H1 (cell line): ENCODE measurements at regions not wholly inside any gene's neighbourhood (a gene's known extent, or its start where the extent isn't known, plus 50 kb on each side); places are given as distances from the start of the nearest gene placed in this dataset.

Experiments
- ASH2L ChIP-seq: fragments of 200-600, 300-600 bp; sonication (generic); IDR thresholded peaks from one replicate; pipeline ENCODE4 v1.7.1; 2017; ENCODE audit warnings: low read length
- CHD7 ChIP-seq: fragments of 300-600 bp; sonication (generic); IDR thresholded peaks from 2 replicates; pipeline ENCODE4 v1.7.1; 2012; ENCODE audit warnings: low read length, moderate library complexity, mild to moderate bottlenecking, inconsistent platforms; ENCODE audit not compliant: insufficient replicate concordance
- E2F6 ChIP-seq: IDR thresholded peaks from 2 replicates; pipeline ENCODE4 v1.6.1; 2012; ENCODE audit warnings: inconsistent platforms
- PHF8 ChIP-seq: fragments of 200-600 bp; sonication (generic); conservative IDR thresholded peaks from 2 replicates; pipeline ENCODE4 v1.7.1; 2012; ENCODE audit warnings: low read depth, mild to moderate bottlenecking, inconsistent platforms, low read length, moderate library complexity
- RBBP5 ChIP-seq: IDR thresholded peaks from 2 replicates; pipeline ENCODE4 v1.7.1; 2012; ENCODE audit warnings: low read depth, mild to moderate bottlenecking, inconsistent platforms, low read length, moderate library complexity, borderline replicate concordance
- RFX5 ChIP-seq: IDR thresholded peaks from 2 replicates; pipeline ENCODE4 v1.6.1; 2011; ENCODE audit warnings: low read depth, low read length, improper control_type of control experiment, borderline replicate concordance
- SIN3A ChIP-seq, 2 experiments: IDR thresholded peaks in 1 of 2; conservative IDR thresholded peaks in 1 of 2; 2 replicates each; pipeline ENCODE4 v1.6.1; 2011 to 2012; ENCODE audit warnings: low read length in 2 of 2, improper control_type of control experiment in 1 of 2, low read depth in 1 of 2, mild to moderate bottlenecking in 1 of 2
- TAF7 ChIP-seq: optimal IDR thresholded peaks from 2 replicates; pipeline ENCODE3; 2011; ENCODE audit warnings: low read depth, mild to moderate bottlenecking, inconsistent platforms, low read length, moderate library complexity, borderline replicate concordance
- TCF12 ChIP-seq: IDR thresholded peaks from 2 replicates; pipeline ENCODE4 v1.6.1; 2011; ENCODE audit warnings: low read depth, mild to moderate bottlenecking, low read length

- TF ChIP-seq CHD7 (no peak), TAF7 (no peak), PHF8 (no peak), RFX5 (no peak), RBBP5 (no peak), ASH2L (no peak), SIN3A (conservative IDR thresholded peaks at IDR 0.05 in 1 of 2, IDR thresholded peaks at IDR 0.05 in 1 of 2; ENCODE audit: low read depth in 1 of 2, low read length in 2 of 2) (no peak), E2F6 (no peak), TCF12 (no peak)
These were observed 593.6 kb downstream of the BNC2 start (continued) for GRCh38 chr9:16276866-16277265.
